Kidney capillary endothelial cell (primary cell): ENCODE measurements at regions not wholly inside any gene's neighbourhood (a gene's known extent, or its start where the extent isn't known, plus 50 kb on each side); places are given as distances from the start of the nearest gene placed in this dataset.

Experiments used
- DNase-seq: peaks from one replicate; pipeline ENCODE4 v3.0.0-alpha.2; 2018; ENCODE audit warnings: low spot score

GRCh38 chr1:209510063-209510462, 73.5 kb upstream of the CAMK1G start:
- DNase-seq = no peak

- DNase-seq = no peak
Observed at GRCh38 chr1:209511169-209511568, 72.3 kb upstream of the CAMK1G start.

DNA sequence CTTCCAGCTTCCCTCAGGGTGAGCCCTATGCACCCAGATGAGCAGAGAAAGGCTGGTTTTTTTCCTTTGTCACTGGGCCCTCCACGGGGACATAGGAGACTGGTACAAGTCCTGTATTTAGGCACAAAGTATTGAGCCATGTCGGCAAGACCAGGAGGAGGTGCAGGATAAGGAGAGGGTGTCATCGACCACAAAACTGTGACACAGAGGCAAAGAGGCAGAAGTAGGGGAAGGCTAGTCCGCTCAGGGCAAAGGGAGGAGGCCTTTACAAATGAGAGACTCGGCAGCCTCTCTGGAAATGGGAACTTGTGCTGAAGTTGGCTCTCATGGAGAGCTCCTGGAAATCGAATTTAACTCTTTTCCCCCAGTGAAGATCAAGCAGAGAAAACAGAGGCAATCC, 70.7 kb upstream of the CAMK1G start:
- no peak for DNase-seq

DNA sequence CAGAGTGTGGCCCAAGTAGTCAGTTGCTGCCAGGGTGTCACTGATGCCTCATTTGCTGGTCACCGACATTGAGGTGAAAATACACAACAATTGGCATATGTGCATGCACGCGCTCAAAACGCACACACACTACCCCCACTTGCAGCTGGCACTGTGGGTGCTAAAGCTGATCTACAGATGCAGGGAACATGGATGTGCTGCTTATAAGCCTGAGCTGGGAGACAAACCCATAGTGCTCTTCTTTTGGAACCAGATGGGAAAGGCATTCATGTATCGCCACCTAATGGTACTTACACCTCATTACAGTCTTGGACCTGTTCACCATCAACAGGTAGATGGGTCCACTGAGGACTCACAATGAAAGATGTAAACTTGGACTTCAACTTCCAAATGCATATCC, 70.3 kb upstream of the CAMK1G start:
- peak; percentile 21 for DNase-seq

- DNase-seq = no peak
Observed at GRCh38 chr1:209516771-209517680, 66.5 kb upstream of the CAMK1G start.

DNA sequence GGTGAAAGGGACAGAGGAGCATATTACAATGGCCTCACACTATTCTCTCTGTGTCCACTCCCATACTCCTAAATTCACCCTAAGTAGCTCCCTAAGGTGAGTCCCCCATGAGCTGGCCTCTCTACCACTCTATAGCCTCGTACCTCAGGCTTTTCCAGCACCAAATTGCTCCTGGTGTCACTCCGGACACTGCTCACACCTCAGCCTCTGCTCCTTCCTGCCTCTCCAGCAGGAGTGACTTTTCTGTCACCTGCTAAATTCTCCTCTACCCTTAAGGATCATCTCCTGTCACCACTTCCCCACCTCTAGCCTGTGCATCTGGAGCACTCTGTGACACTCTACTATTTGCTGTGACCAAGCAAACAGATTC, 65.8 kb upstream of the CAMK1G start:
- no peak for DNase-seq

- no peak for DNase-seq
Observed at GRCh38 chr1:209519786-209520185, 63.7 kb upstream of the CAMK1G start.

DNA sequence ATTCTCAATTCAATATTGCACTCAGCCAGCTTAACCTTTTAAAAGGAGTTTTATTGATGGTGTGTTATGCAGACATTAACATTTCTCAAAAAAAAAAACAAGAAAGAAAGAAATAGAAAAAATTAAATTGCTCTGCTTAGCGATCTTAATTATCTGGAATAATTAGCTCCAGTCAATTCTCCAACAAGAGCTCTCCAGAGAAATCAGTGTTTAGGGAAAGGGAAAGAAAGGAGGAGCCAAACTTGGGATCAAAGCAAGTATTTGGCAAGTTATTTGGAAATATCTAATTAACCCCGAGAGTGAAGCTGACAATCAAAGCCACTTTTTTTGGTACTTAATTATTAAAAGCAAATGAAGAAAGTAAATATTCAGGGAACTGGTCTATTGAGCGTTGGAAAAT, 60.7 kb upstream of the CAMK1G start:
- DNase-seq = no peak

DNA sequence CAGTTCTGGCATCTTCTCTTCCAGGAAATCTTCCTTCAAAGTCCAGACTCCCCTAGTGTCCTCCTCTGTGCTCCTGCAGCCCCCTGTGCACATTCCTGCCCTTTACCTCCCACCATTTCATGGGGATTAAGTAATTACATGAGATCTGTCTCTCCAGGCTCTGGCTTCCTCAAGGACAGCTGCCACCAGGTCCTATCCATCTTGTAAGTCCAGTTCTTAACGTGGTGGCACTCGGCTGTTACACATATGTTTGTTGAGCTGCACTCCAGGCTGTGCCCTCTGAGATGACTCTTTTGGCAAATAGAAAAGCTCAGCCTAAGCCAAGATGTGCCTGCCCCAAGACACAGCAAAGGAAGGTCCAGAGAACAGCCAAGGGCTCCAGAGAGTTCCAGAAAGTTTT, 57.4 kb upstream of the CAMK1G start:
- no peak for DNase-seq

- DNase-seq = no peak
Observed at GRCh38 chr1:209527372-209527771, 56.1 kb upstream of the CAMK1G start.

GRCh38 chr1:209527993-209528717, 55.4 kb upstream of the CAMK1G start:
- no peak for DNase-seq

- no peak for DNase-seq
Observed at GRCh38 chr1:209529233-209529632, 54.3 kb upstream of the CAMK1G start.

DNA sequence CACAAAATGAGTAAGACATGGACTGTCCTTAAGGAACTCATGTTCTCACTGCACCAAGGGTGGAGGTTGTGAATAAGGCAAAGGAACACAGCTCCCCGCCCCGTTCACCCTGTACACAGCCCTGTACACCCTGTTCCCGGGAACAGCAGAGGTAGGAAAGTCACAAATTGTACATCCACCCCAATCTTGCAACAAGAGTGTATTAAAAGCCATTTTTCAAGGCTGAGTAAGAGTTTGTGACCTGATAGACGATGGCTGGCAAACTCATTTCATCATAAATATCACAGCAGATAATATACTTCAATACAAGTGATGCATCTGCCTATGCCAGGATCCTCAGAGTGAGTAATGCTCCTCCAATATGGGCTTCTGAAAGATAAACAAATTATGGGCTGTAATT, 52.5 kb upstream of the CAMK1G start:
- no peak for DNase-seq

DNA sequence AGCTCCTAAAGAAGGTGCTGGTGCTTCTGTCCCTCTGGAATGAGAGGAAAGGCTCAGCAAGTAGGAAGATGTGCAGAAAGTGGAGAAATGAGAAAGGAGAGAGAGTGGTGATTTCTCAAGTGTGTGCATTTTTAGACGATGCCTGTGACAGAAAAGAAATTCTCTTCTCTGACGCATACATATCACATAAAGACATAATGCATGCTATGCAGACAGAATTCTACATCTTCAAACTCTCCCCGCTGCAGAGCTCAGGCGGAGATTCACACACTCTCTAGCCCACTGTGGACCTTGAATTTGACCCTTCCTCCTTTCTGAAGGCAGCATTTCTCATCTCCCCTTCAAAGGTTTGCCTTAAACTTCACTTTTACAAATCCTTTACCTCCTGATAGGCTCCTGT, 52.0 kb upstream of the CAMK1G start:
- no peak for DNase-seq
